OCI-LY7 (cell line): ENCODE measurements at regions not wholly inside any gene's neighbourhood (a gene's known extent, or its start where the extent isn't known, plus 50 kb on each side); places are given as distances from the start of the nearest gene placed in this dataset.

Experiments used
- EZH2phosphoT487 ChIP-seq: fragments of 200-600 bp; sonication (generic); IDR thresholded peaks from 2 replicates; pipeline ENCODE4 v1.6.1; 2018; ENCODE audit warnings: low read depth, borderline replicate concordance, mild to moderate bottlenecking, mixed run types, antibody characterized with exemption, low read length, moderate library complexity, mixed read lengths
- TF ChIP-seq, protein P1 (sequence below): fragments of 200-600 bp; sonication (generic); conservative IDR thresholded peaks from 2 replicates; pipeline ENCODE4 v1.5.1; 2014; ENCODE audit warnings: mild to moderate bottlenecking, antibody characterized with exemption, low read length, moderate library complexity, mixed read lengths

DNA sequence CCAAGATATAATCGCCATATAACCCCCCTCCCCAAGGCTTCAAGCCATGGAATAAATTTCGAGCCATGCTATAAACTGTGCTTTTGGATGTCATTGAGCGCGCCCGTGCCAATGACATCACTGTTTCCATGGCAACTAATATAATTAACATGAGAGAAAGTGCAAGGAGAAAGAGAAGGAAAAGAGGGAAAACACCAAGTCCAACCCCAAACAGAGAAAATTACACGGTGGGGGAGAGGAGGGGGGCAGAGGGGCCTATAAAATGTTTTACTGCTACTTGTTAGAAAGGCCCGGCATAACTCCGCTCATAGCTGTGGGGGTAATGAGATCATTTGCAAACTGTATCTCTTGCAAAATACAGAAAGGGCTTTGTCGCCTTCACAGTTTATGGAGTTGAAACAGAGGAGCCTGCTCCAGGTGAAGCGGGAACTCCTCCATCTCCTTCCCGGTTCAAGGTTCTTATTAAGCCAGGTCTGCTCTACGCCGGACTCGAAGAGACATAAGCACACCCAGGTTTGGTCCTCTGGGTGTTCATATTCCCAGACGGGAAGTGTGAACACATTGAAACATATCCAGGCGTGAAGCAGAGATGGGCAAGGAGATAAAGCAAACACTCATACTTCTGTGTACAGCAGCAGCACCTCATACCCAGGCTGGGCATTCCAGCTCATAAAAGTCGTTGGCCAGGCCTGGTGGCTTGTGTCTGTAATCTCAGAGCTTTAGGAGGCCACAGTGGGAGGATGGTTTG, 99.1 kb upstream of the MAP1LC3B2 start:
- TF ChIP-seq, protein P1, sequence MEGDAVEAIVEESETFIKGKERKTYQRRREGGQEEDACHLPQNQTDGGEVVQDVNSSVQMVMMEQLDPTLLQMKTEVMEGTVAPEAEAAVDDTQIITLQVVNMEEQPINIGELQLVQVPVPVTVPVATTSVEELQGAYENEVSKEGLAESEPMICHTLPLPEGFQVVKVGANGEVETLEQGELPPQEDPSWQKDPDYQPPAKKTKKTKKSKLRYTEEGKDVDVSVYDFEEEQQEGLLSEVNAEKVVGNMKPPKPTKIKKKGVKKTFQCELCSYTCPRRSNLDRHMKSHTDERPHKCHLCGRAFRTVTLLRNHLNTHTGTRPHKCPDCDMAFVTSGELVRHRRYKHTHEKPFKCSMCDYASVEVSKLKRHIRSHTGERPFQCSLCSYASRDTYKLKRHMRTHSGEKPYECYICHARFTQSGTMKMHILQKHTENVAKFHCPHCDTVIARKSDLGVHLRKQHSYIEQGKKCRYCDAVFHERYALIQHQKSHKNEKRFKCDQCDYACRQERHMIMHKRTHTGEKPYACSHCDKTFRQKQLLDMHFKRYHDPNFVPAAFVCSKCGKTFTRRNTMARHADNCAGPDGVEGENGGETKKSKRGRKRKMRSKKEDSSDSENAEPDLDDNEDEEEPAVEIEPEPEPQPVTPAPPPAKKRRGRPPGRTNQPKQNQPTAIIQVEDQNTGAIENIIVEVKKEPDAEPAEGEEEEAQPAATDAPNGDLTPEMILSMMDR = no peak
- TF ChIP-seq EZH2phosphoT487 = no peak
